Liver (tissue), 8 donors: ENCODE measurements at regions not wholly inside any gene's neighbourhood (a gene's known extent, or its start where the extent isn't known, plus 50 kb on each side); places are given as distances from the start of the nearest gene placed in this dataset.
"Not testable (repeated sequence)": the region's sequence is repeated elsewhere in the genome, so short reads cannot be mapped to it uniquely, and the experiment has no call there.

ENCODE experiments used
- DNase-seq: peaks from one replicate; pipeline ENCODE4 v3.0.0-alpha.2; 2017; ENCODE audit warnings: low spot score
- H3K27ac ChIP-seq, 2 donors: one replicate each; pipeline ENCODE4 v1.7.0; 2013; ENCODE audit warnings: inconsistent platforms in 2 of 2, low read length in 2 of 2, control low read depth in 1 of 2, low read depth in 1 of 2, mild to moderate bottlenecking in 1 of 2
- H3K27me3 ChIP-seq, 4 donors: one replicate each; pipeline versions ENCODE4 v1.6.1 to v1.7.0; 2013; ENCODE audit warnings: low read length in 3 of 4, inconsistent platforms in 1 of 4, mild to moderate bottlenecking in 1 of 4, moderate library complexity in 1 of 4; ENCODE audit not compliant: control insufficient read depth in 4 of 4, insufficient read depth in 4 of 4
- H3K36me3 ChIP-seq, 4 donors: one replicate each; pipeline versions ENCODE4 v1.6.1 to v1.7.0; 2013; ENCODE audit warnings: low read length in 3 of 4, mild to moderate bottlenecking in 3 of 4, low read depth in 1 of 4, moderate library complexity in 1 of 4; ENCODE audit not compliant: control insufficient read depth in 4 of 4, insufficient read depth in 3 of 4
- H3K4me1 ChIP-seq, 4 donors: one replicate each; pipeline versions ENCODE4 v1.6.1 to v1.7.0; 2013; ENCODE audit warnings: low read length in 3 of 4, mild to moderate bottlenecking in 3 of 4, moderate library complexity in 1 of 4; ENCODE audit not compliant: control insufficient read depth in 4 of 4, insufficient read depth in 4 of 4
- H3K4me3 ChIP-seq, 3 donors: one replicate each; pipeline versions ENCODE4 v1.6.1 to v1.7.0; 2013; ENCODE audit warnings: low read length in 3 of 3, control low read depth in 1 of 3, low read depth in 1 of 3, mild to moderate bottlenecking in 1 of 3
- H3K9ac ChIP-seq, 2 donors: one replicate each; pipeline ENCODE4 v1.7.0; 2013; ENCODE audit warnings: low read length in 2 of 2, mild to moderate bottlenecking in 2 of 2, moderate library complexity in 2 of 2, control low read depth in 1 of 2, low read depth in 1 of 2
- H3K9me3 ChIP-seq, 4 donors: one replicate each; pipeline versions ENCODE4 v1.6.1 to v1.7.0; 2013; ENCODE audit warnings: low read length in 3 of 4; ENCODE audit not compliant: control insufficient read depth in 4 of 4
- ATF3 ChIP-seq: IDR thresholded peaks from 2 replicates; pipeline ENCODE4 v1.6.1; 2016; ENCODE audit warnings: antibody characterized with exemption
- CTCF ChIP-seq: fragments of 150-350 bp; IDR thresholded peaks from 2 replicates; pipeline ENCODE4 v1.5.1; 2017; ENCODE audit warnings: improper control_type of control experiment, low read depth, low read length; ENCODE audit not compliant: missing input control
- EGR1 ChIP-seq, 2 donors: IDR thresholded peaks; 2 replicates each; pipeline ENCODE4 v1.6.1; 2016 to 2018; ENCODE audit warnings: antibody characterized with exemption in 2 of 2, low read depth in 2 of 2
- FOXA1 ChIP-seq: IDR thresholded peaks from 2 replicates; pipeline ENCODE4 v1.6.1; 2016; ENCODE audit warnings: antibody characterized with exemption
- FOXA2 ChIP-seq: IDR thresholded peaks from 2 replicates; pipeline ENCODE4 v1.6.1; 2016; ENCODE audit warnings: antibody characterized with exemption
- GABPA ChIP-seq, 2 donors: IDR thresholded peaks in 1 of 2; conservative IDR thresholded peaks in 1 of 2; 2 replicates each; pipeline ENCODE4 v1.6.1; 2016; ENCODE audit warnings: antibody characterized with exemption in 2 of 2, mild to moderate bottlenecking in 1 of 2, moderate library complexity in 1 of 2
- HNF4A ChIP-seq, 2 donors: conservative IDR thresholded peaks; 2 replicates each; pipeline ENCODE4 v1.6.1; 2016; ENCODE audit warnings: antibody characterized with exemption in 2 of 2, mild to moderate bottlenecking in 2 of 2
- HNF4G ChIP-seq: IDR thresholded peaks from 2 replicates; pipeline ENCODE4 v1.6.1; 2016; ENCODE audit warnings: antibody characterized with exemption
- JUND ChIP-seq, 2 donors: IDR thresholded peaks; 2 replicates each; pipeline ENCODE4 v1.6.1; 2016; ENCODE audit warnings: antibody characterized with exemption in 2 of 2
- MAX ChIP-seq: IDR thresholded peaks from 2 replicates; pipeline ENCODE4 v1.6.1; 2016; ENCODE audit warnings: antibody characterized with exemption
- NR2F2 ChIP-seq: IDR thresholded peaks from 2 replicates; pipeline ENCODE4 v1.6.1; 2016; ENCODE audit warnings: antibody characterized with exemption
- RAD21 ChIP-seq, 2 donors: IDR thresholded peaks; 2 replicates each; pipeline ENCODE4 v1.6.1; 2016; ENCODE audit warnings: antibody characterized with exemption in 2 of 2, mild to moderate bottlenecking in 2 of 2
- SP1 ChIP-seq: IDR thresholded peaks from 2 replicates; pipeline ENCODE4 v1.6.1; 2018; ENCODE audit warnings: antibody characterized with exemption, mild to moderate bottlenecking
- TAF1 ChIP-seq: conservative IDR thresholded peaks from 2 replicates; pipeline ENCODE4 v1.6.1; 2016; ENCODE audit warnings: antibody characterized with exemption, mild to moderate bottlenecking
- YY1 ChIP-seq: IDR thresholded peaks from 2 replicates; pipeline ENCODE4 v1.6.1; 2016; ENCODE audit warnings: antibody characterized with exemption, mild to moderate bottlenecking
- WGBS: extraction: QIAGEN DNeasy Blood & Tissue Kit; methylation state at CpG from one replicate; pipeline ENCODE4 v1.1.7; 2013; 5-methylcytosine and 5-hydroxymethylcytosine counted together
- TF ChIP-seq, protein P1 (sequence below): IDR thresholded peaks from 2 replicates; pipeline ENCODE4 v1.6.1; 2016; ENCODE audit warnings: antibody characterized with exemption, mild to moderate bottlenecking
- TF ChIP-seq, protein P2 (sequence below): IDR thresholded peaks from 2 replicates; pipeline ENCODE4 v1.6.1; 2016; ENCODE audit warnings: antibody characterized with exemption
- donor health status: healthy.
- donor health status: healthy.
- donor health status: healthy.
- donor health status: healthy.
- donor health status: healthy.

DNA sequence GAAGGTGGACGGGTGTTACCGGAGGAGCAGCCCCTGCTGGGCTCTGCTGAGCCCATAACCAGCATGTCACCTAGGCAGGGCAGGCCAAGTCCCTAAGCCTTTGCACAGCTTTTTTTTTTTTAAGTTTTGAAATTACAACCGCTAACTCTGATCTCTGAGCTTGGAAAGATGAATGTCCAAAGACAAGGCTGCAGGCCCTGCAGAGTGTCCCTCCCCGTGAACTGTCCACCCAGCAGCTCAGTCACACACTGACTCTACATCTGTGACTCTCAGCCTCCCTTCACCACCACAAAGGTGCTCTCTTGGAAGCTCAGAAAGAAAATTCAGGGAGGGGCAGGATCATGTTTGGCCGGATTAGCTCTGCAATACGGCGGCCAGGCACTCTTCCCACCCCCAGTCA, 119.0 kb upstream of the PPP1R26 start:
- no peaks in the 10 kb centered on the region for H3K27me3 ChIP-seq
- DNase-seq = no peak
- H3K9ac ChIP-seq = no peak overlapping the region
- 80% methylated on average over 7 of the region's 7 CpGs for WGBS
- H3K9me3 ChIP-seq = no peaks in the 10 kb centered on the region
- no peak overlapping the region for H3K27ac ChIP-seq
- H3K4me3 ChIP-seq = no peak overlapping the region
- TF ChIP-seq GABPA (IDR thresholded peaks at IDR 0.05 in 1 of 2, conservative IDR thresholded peaks at IDR 0.05 in 1 of 2) (no peak), ATF3 (no peak), HNF4G (no peak)
- TF ChIP-seq, protein P1, sequence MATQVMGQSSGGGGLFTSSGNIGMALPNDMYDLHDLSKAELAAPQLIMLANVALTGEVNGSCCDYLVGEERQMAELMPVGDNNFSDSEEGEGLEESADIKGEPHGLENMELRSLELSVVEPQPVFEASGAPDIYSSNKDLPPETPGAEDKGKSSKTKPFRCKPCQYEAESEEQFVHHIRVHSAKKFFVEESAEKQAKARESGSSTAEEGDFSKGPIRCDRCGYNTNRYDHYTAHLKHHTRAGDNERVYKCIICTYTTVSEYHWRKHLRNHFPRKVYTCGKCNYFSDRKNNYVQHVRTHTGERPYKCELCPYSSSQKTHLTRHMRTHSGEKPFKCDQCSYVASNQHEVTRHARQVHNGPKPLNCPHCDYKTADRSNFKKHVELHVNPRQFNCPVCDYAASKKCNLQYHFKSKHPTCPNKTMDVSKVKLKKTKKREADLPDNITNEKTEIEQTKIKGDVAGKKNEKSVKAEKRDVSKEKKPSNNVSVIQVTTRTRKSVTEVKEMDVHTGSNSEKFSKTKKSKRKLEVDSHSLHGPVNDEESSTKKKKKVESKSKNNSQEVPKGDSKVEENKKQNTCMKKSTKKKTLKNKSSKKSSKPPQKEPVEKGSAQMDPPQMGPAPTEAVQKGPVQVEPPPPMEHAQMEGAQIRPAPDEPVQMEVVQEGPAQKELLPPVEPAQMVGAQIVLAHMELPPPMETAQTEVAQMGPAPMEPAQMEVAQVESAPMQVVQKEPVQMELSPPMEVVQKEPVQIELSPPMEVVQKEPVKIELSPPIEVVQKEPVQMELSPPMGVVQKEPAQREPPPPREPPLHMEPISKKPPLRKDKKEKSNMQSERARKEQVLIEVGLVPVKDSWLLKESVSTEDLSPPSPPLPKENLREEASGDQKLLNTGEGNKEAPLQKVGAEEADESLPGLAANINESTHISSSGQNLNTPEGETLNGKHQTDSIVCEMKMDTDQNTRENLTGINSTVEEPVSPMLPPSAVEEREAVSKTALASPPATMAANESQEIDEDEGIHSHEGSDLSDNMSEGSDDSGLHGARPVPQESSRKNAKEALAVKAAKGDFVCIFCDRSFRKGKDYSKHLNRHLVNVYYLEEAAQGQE = no peak
- H3K36me3 ChIP-seq = no peaks in the 10 kb centered on the region
- H3K4me1 ChIP-seq = no peaks in the 10 kb centered on the region

- H3K4me3 ChIP-seq, H3K36me3 ChIP-seq, H3K9ac ChIP-seq, H3K9me3 ChIP-seq, H3K27me3 ChIP-seq, DNase-seq, H3K4me1 ChIP-seq, H3K27ac ChIP-seq: not testable (repeated sequence)
Measured at GRCh38 chr9:135361668-135362067, 117.9 kb upstream of the PPP1R26 start.

- TF ChIP-seq HNF4G (no peak), GABPA (IDR thresholded peaks at IDR 0.05 in 1 of 2, conservative IDR thresholded peaks at IDR 0.05 in 1 of 2) (no peak), JUND (IDR thresholded peaks at IDR 0.05) (no peak), RAD21 (IDR thresholded peaks at IDR 0.05) (no peak), CTCF (no peak), YY1 (no peak), ATF3 (no peak), MAX (no peak), HNF4A (conservative IDR thresholded peaks at IDR 0.05) (no peak), EGR1 (IDR thresholded peaks at IDR 0.05; ENCODE audit: low read depth in 2 of 2) (no peak), NR2F2 (no peak), FOXA2 (no peak), TAF1 (no peak), SP1 (no peak), FOXA1 (no peak)
- TF ChIP-seq, protein P1 = no peak
- TF ChIP-seq, protein P2, sequence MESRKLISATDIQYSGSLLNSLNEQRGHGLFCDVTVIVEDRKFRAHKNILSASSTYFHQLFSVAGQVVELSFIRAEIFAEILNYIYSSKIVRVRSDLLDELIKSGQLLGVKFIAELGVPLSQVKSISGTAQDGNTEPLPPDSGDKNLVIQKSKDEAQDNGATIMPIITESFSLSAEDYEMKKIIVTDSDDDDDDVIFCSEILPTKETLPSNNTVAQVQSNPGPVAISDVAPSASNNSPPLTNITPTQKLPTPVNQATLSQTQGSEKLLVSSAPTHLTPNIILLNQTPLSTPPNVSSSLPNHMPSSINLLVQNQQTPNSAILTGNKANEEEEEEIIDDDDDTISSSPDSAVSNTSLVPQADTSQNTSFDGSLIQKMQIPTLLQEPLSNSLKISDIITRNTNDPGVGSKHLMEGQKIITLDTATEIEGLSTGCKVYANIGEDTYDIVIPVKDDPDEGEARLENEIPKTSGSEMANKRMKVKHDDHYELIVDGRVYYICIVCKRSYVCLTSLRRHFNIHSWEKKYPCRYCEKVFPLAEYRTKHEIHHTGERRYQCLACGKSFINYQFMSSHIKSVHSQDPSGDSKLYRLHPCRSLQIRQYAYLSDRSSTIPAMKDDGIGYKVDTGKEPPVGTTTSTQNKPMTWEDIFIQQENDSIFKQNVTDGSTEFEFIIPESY = no peak
- no peaks in the 10 kb centered on the region for H3K27me3 ChIP-seq
- H3K9ac ChIP-seq = no peak overlapping the region
- H3K36me3 ChIP-seq = no peaks in the 10 kb centered on the region
- no peak for DNase-seq
- H3K4me3 ChIP-seq = no peak overlapping the region
- WGBS = 71% methylated on average over 7 of the region's 7 CpGs
- H3K9me3 ChIP-seq = no peaks in the 10 kb centered on the region
- H3K27ac ChIP-seq = no peak overlapping the region
- no peaks in the 10 kb centered on the region for H3K4me1 ChIP-seq
Measured at GRCh38 chr9:135363596-135363995, 116.0 kb upstream of the PPP1R26 start.
